Gastrocnemius medialis (tissue), 4 donors: ENCODE measurements at regions not wholly inside any gene's neighbourhood (a gene's known extent, or its start where the extent isn't known, plus 50 kb on each side); places are given as distances from the start of the nearest gene placed in this dataset.

Source experiments
- ATAC-seq, 2 donors: fragments of 150-250 bp; one replicate each; pipeline ENCODE4 v1.9.1; 2016
- DNase-seq, 2 donors: peaks; one replicate each; pipeline ENCODE4 v3.0.0-alpha.2; 2019
- H3K27ac ChIP-seq, 4 donors: fragments of 200-600 bp; sonication (generic); 1 replicate in 1 of 4; 2 replicates in 3 of 4; pipeline ENCODE4 v1.5.1; 2016 to 2018; ENCODE audit warnings: mild to moderate bottlenecking in 2 of 4, moderate library complexity in 1 of 4
- H3K27me3 ChIP-seq, 3 donors: fragments of 200-600 bp; sonication (generic) in 2 of 3; 1 replicate in 1 of 3; 2 replicates in 2 of 3; pipeline versions ENCODE4 v1.5.1 to v1.6.0; 2016 to 2019; ENCODE audit warnings: mild to moderate bottlenecking in 1 of 3, moderate library complexity in 1 of 3
- H3K36me3 ChIP-seq, 2 donors: fragments of 200-600 bp; sonication (generic) in 1 of 2; one replicate each; pipeline ENCODE4 v1.5.1; 2017 to 2018
- H3K4me1 ChIP-seq, 2 donors: fragments of 200-600 bp; sonication (generic) in 1 of 2; one replicate each; pipeline ENCODE4 v1.5.1; 2016 to 2017; ENCODE audit warnings: mild to moderate bottlenecking in 2 of 2
- H3K4me3 ChIP-seq, 4 donors: fragments of 200-600 bp; sonication (generic) in 3 of 4; 1 replicate in 1 of 4; 2 replicates in 3 of 4; pipeline ENCODE4 v1.5.1; 2016 to 2019; ENCODE audit warnings: mild to moderate bottlenecking in 2 of 4
- H3K9me3 ChIP-seq, 3 donors: fragments of 200-600 bp; sonication (generic) in 2 of 3; 1 replicate in 1 of 3; 2 replicates in 2 of 3; pipeline ENCODE4 v1.5.1; 2016 to 2019
- POLR2A ChIP-seq, 2 donors: fragments of 450-650 bp; IDR thresholded peaks; one replicate each; pipeline ENCODE4 v1.6.1; 2017; ENCODE audit warnings: antibody characterized with exemption in 2 of 2, mild to moderate bottlenecking in 2 of 2, moderate library complexity in 2 of 2
- in situ Hi-C, 4 donors: fragments of 200-750 bp; cut with MboI; loops; one replicate each; pipeline versions ENCODE4 v1.15.0 to v1.8.0; 2017; ENCODE audit warnings: low sequenced_read_pairs in 4 of 4
- intact Hi-C: fragments of 100-400 bp; cut with DNase I; formaldehyde crosslinking; loops from one replicate; pipeline ENCODE4 v1.15.1; 2023; ENCODE audit warnings: low total_unique reads
- TF ChIP-seq, protein P1 (sequence below), 5 experiments: fragments of 450-650 bp in 3 of 5; fragments of 200-600 bp in 2 of 5; sonication (generic) in 2 of 5; IDR thresholded peaks in 4 of 5; conservative IDR thresholded peaks in 1 of 5; 1 replicate in 4 of 5; 2 replicates in 1 of 5; pipeline ENCODE4 v1.5.1; 2016 to 2019; ENCODE audit warnings: antibody characterized with exemption in 5 of 5, mild to moderate bottlenecking in 3 of 5, moderate library complexity in 3 of 5

DNA sequence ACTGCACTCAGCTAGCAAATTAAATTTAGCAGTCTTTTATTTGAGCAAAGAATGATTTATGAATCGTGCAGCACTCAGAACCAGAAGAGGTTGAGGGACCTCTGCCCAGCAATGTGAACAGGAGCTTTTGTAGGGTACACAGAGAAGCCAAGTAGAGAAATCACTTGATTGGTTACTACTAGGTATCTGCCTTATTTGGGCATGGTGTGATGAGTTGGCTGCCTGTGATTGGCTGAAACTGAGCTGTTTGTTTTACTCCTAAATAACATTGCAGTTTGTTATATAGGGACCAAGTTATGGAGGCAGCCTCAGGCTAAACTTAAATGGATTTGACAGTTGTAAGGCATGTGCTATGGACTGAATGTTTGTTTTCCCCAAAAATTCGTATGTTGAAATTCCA lies 122.5 kb downstream of the RDH14 start:
- ATAC-seq (no peak), DNase-seq (no peak)
- TF ChIP-seq, protein P1, sequence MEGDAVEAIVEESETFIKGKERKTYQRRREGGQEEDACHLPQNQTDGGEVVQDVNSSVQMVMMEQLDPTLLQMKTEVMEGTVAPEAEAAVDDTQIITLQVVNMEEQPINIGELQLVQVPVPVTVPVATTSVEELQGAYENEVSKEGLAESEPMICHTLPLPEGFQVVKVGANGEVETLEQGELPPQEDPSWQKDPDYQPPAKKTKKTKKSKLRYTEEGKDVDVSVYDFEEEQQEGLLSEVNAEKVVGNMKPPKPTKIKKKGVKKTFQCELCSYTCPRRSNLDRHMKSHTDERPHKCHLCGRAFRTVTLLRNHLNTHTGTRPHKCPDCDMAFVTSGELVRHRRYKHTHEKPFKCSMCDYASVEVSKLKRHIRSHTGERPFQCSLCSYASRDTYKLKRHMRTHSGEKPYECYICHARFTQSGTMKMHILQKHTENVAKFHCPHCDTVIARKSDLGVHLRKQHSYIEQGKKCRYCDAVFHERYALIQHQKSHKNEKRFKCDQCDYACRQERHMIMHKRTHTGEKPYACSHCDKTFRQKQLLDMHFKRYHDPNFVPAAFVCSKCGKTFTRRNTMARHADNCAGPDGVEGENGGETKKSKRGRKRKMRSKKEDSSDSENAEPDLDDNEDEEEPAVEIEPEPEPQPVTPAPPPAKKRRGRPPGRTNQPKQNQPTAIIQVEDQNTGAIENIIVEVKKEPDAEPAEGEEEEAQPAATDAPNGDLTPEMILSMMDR (IDR thresholded peaks at IDR 0.05 in 4 of 5, conservative IDR thresholded peaks at IDR 0.05 in 1 of 5): no peak
- no peak for TF ChIP-seq POLR2A (IDR thresholded peaks at IDR 0.05)
- H3K36me3 ChIP-seq: no peaks in the 10 kb centered on the region
- H3K27ac ChIP-seq: no peak overlapping the region
- H3K4me3 ChIP-seq: no peak overlapping the region
- peaks cover 16 to 17% of the 10 kb centered on the region in 2 donors for H3K4me1 ChIP-seq
- intact Hi-C loops: no loop called here
- H3K27me3 ChIP-seq: no peaks in the 10 kb centered on the region
- in situ Hi-C loops: no loop called here
- H3K9me3 ChIP-seq: no peaks in the 10 kb centered on the region

DNA sequence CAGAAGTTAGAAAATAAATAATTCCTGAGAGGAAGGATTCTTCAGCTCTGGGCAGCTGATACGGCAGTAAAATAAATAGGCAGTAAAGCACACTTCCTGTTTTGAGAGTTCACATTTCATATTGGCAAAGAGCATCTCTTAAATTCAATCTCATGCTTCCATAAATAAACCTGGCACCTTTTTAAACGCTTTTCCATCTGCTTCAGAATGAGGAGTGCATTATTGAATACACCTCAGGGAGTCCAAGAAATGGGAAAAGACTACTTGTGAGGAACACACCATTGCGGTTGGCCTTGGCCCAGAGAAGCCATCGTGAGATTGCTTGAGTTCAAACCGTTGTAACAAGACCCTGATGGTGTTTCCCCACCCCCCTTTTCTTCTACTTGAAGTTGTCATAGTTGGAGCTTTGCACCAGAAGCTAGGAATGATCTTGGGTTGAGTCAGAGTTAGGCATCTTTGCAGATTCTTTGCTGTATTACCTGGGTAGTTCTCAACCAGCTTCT lies 123.9 kb downstream of the RDH14 start:
- Histone ChIP-seq H3K36me3 (no peaks in the 10 kb centered on the region), H3K4me3 (no peak overlapping the region), H3K27me3 (no peaks in the 10 kb centered on the region), H3K4me1 (peaks cover 16 to 17% of the 10 kb centered on the region in 2 donors), H3K27ac (peak overlapping the region; percentile 2 to 56 (median 44)), H3K9me3 (no peaks in the 10 kb centered on the region)
- no peak for TF ChIP-seq POLR2A (IDR thresholded peaks at IDR 0.05)
- TF ChIP-seq, protein P1 (IDR thresholded peaks at IDR 0.05 in 4 of 5, conservative IDR thresholded peaks at IDR 0.05 in 1 of 5): no peak
- in situ Hi-C loops: no loop called here
- ATAC-seq: peak; percentile 63 to 75
- peak in 1 of 2 donors; percentile 56 for DNase-seq
- intact Hi-C loops: no loop called here

DNA sequence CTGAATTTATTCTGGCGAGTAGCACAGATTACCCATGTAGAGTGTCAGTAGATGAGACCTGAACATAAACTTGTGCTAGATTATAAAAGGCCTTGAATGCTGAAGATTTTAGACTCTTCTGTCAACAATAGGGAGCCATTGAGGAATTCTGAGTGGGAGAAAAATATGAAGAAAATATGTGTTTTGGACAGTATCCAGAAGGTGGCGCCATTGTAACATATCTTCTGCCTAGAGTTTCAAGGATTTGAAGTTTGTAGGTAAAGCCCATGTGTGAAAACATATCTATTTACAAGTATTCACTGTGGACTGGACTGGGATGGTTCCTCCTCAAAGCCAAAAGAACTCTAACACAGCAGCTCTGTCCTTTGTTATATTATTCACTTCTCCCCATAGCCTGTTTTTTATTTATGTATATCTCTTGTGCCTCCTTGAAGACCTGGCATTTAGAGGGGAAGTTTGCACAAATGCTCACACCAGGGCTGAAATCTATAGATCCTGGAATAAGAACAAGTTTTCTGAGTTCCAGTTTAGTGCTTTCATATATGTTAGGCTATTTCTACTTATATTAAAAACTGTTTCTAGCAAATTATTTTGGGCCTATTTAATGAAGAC lies 124.9 kb downstream of the RDH14 start:
- no peaks in the 10 kb centered on the region for H3K36me3 ChIP-seq
- intact Hi-C loops: no loop called here
- no peaks in the 10 kb centered on the region for H3K27me3 ChIP-seq
- no peaks in the 10 kb centered on the region for H3K9me3 ChIP-seq
- in situ Hi-C loops: no loop called here
- peak; percentile 40 to 47 for ATAC-seq
- TF ChIP-seq, protein P1 (IDR thresholded peaks at IDR 0.05 in 4 of 5, conservative IDR thresholded peaks at IDR 0.05 in 1 of 5): peak in 4 of 5 experiments; percentile 20 to 55 (median 30)
- TF ChIP-seq POLR2A (IDR thresholded peaks at IDR 0.05): no peak
- no peak overlapping the region for H3K4me3 ChIP-seq
- peak overlapping the region in 1 of 4 donors; percentile 39 for H3K27ac ChIP-seq
- DNase-seq: no peak
- peaks cover 16 to 17% of the 10 kb centered on the region in 2 donors for H3K4me1 ChIP-seq

DNA sequence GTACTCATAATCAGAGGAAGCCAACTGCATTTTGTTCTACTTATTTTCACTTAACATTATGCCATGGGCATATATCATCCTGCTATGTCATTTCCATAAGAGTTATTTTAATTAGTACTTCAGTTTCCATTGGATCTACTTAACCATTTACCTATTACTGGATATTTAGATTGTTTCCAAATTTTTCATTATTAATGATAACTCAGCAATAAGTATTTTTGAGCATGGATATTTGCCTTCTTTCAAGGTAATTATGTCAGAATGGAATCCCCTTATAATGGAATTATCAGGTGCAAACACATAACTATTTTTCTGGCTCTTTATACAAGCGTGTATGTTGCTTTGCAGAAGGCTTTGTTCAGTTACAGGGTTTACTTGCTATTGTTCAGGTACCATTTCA lies 126.6 kb downstream of the RDH14 start:
- Histone ChIP-seq H3K36me3 (no peaks in the 10 kb centered on the region), H3K27ac (no peak overlapping the region), H3K27me3 (no peaks in the 10 kb centered on the region), H3K4me3 (no peak overlapping the region), H3K4me1 (peaks cover 16 to 17% of the 10 kb centered on the region in 2 donors), H3K9me3 (no peaks in the 10 kb centered on the region)
- in situ Hi-C loops: no loop called here
- DNase-seq (no peak), ATAC-seq (no peak)
- TF ChIP-seq, protein P1 (IDR thresholded peaks at IDR 0.05 in 4 of 5, conservative IDR thresholded peaks at IDR 0.05 in 1 of 5): no peak
- TF ChIP-seq POLR2A (IDR thresholded peaks at IDR 0.05): no peak
- intact Hi-C loops: no loop called here
